Left ventricle myocardium inferior (tissue), 1 donor: ENCODE measurements at regions not wholly inside any gene's neighbourhood (a gene's known extent, or its start where the extent isn't known, plus 50 kb on each side); places are given as distances from the start of the nearest gene placed in this dataset.

Experiments
- DNase-seq: peaks from one replicate; pipeline ENCODE4 v3.0.0-alpha.2; 2020
- H3K27ac ChIP-seq: fragments of 200-600 bp; replicated peaks from 2 replicates; pipeline ENCODE4 v1.8.0; 2021
- H3K27me3 ChIP-seq: fragments of 200-600 bp; 2 replicates; pipeline ENCODE4 v1.8.0; 2021; ENCODE audit warnings: low read depth
- H3K36me3 ChIP-seq: fragments of 200-600 bp; 2 replicates; pipeline ENCODE4 v1.8.0; 2021
- H3K4me1 ChIP-seq: fragments of 200-600 bp; 2 replicates; pipeline ENCODE4 v1.8.0; 2021
- H3K4me3 ChIP-seq: fragments of 200-600 bp; 2 replicates; pipeline ENCODE4 v1.8.0; 2021; ENCODE audit warnings: mild to moderate bottlenecking, moderate library complexity
- H3K9me3 ChIP-seq: fragments of 200-600 bp; replicated peaks from 2 replicates; pipeline ENCODE4 v1.8.0; 2021
- intact Hi-C: fragments of 100-400 bp; cut with micrococcal nuclease; formaldehyde crosslinking; loops from one replicate; pipeline ENCODE4 v1.11.0; 2022
- TF ChIP-seq, protein P1 (sequence below): fragments of 200-600 bp; IDR thresholded peaks from 2 replicates; pipeline ENCODE4 v1.8.0; 2021; ENCODE audit warnings: antibody characterized with exemption, mild to moderate bottlenecking, borderline replicate concordance
- donor health status: DM: no; HTN: yes; CAD: no; lungs with severe emphysema.

GRCh38 chr9:82582693-82583092 is 480.2 kb downstream of the RASEF start:
- intact Hi-C loops: no loop called here
- peaks cover 12% of the 10 kb centered on the region for H3K9me3 ChIP-seq
- no peak overlapping the region for H3K4me3 ChIP-seq
- no peaks in the 10 kb centered on the region for H3K27me3 ChIP-seq
- DNase-seq: no peak
- H3K27ac ChIP-seq: no peak overlapping the region
- TF ChIP-seq, protein P1, sequence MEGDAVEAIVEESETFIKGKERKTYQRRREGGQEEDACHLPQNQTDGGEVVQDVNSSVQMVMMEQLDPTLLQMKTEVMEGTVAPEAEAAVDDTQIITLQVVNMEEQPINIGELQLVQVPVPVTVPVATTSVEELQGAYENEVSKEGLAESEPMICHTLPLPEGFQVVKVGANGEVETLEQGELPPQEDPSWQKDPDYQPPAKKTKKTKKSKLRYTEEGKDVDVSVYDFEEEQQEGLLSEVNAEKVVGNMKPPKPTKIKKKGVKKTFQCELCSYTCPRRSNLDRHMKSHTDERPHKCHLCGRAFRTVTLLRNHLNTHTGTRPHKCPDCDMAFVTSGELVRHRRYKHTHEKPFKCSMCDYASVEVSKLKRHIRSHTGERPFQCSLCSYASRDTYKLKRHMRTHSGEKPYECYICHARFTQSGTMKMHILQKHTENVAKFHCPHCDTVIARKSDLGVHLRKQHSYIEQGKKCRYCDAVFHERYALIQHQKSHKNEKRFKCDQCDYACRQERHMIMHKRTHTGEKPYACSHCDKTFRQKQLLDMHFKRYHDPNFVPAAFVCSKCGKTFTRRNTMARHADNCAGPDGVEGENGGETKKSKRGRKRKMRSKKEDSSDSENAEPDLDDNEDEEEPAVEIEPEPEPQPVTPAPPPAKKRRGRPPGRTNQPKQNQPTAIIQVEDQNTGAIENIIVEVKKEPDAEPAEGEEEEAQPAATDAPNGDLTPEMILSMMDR: no peak
- H3K4me1 ChIP-seq: no peaks in the 10 kb centered on the region
- H3K36me3 ChIP-seq: no peaks in the 10 kb centered on the region

DNA sequence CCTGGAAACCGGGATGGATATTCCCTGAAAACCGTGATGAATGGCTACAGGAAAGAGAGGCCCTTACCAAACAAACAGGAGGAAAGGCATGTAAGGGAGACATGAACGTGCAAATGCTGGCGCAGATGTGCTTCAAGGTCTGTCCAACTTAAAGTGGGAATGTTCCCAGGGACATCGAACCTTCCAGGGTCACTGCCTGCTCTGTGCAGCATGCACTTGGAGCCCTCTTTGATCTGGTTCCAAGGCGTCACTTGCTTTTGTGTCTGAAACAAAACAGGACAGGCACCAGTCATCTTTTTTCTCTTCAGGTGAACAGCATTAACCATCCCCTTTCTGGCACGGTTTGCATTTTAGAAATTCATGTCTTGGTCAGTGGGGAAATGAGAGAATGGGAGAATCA is 479.4 kb downstream of the RASEF start:
- no peaks in the 10 kb centered on the region for H3K27me3 ChIP-seq
- no peaks in the 10 kb centered on the region for H3K4me1 ChIP-seq
- H3K27ac ChIP-seq: no peak overlapping the region
- peaks cover 11% of the 10 kb centered on the region for H3K9me3 ChIP-seq
- no peak overlapping the region for H3K4me3 ChIP-seq
- DNase-seq: no peak
- TF ChIP-seq, protein P1: no peak
- intact Hi-C loops: no loop called here
- H3K36me3 ChIP-seq: no peaks in the 10 kb centered on the region

DNA sequence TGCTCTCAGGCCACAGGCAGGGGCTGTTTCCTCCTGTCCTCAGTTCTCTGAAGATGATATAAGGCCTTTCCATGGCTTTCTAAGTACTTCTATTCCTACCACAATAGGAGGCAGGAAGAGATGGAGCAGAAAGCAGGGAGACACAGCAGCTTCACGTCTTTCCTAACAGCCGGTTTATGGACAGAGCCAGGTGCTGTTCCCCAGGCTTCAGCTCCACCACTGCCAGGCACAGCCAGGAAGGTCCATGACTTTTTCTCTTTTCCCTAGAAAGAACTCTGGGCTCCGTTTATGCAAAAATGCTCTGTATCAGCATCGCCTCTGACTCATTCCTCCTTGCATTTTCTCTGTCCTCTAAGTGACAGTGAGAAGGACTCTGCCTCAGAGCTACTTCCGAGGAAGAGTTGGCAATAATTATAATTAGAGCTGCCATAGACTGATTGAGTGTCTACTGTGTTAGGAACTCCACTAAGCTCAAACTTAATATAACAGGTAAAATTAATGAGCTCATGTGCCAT is 478.5 kb downstream of the RASEF start:
- Histone ChIP-seq H3K9me3 (peaks cover 2% of the 10 kb centered on the region), H3K36me3 (no peaks in the 10 kb centered on the region), H3K27ac (no peak overlapping the region), H3K4me3 (no peak overlapping the region), H3K4me1 (no peaks in the 10 kb centered on the region), H3K27me3 (no peaks in the 10 kb centered on the region)
- DNase-seq: no peak
- intact Hi-C loops: no loop called here
- TF ChIP-seq, protein P1: no peak

DNA sequence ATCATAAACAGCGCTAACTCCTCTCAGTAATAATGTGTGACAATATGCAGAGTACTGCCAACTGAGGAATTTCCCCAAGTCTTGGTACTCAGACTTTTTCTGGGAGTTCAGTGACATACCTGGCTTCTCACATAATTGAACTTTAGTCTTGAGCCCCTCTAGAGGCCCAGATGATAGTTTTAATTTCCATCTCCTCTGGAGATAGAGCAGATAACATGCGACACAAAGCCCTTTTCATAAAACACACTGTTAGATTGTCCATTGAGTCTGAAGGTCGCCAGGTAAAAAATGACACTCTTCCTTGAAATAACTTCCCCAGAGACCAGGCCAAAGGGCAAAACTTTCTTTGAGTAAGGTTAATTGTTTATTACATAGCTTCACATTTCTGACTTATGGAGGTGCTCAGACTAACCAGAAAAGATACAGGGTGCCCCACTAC is 476.0 kb downstream of the RASEF start:
- TF ChIP-seq, protein P1: no peak
- Histone ChIP-seq H3K9me3 (no peaks in the 10 kb centered on the region), H3K36me3 (no peaks in the 10 kb centered on the region), H3K4me1 (no peaks in the 10 kb centered on the region), H3K4me3 (no peak overlapping the region), H3K27me3 (no peaks in the 10 kb centered on the region), H3K27ac (no peak overlapping the region)
- no peak for DNase-seq
- intact Hi-C loops: no loop called here

GRCh38 chr9:82588301-82589180 is 474.4 kb downstream of the RASEF start:
- H3K4me1 ChIP-seq: no peaks in the 10 kb centered on the region
- no peaks in the 10 kb centered on the region for H3K36me3 ChIP-seq
- H3K27ac ChIP-seq: no peak overlapping the region
- H3K27me3 ChIP-seq: no peaks in the 10 kb centered on the region
- intact Hi-C loops: no loop called here
- no peak overlapping the region for H3K4me3 ChIP-seq
- DNase-seq: no peak
- no peaks in the 10 kb centered on the region for H3K9me3 ChIP-seq
- TF ChIP-seq, protein P1: no peak
